H1 (cell line): ENCODE measurements at regions not wholly inside any gene's neighbourhood (a gene's known extent, or its start where the extent isn't known, plus 50 kb on each side); places are given as distances from the start of the nearest gene placed in this dataset.

ENCODE experiments used
- CTCF ChIA-PET: fragments of 300-600 bp; sonication (Branson Sonifier 250); formaldehyde crosslinking; loops from one replicate; lab custom pipeline; 2021; ENCODE audit not compliant: partially characterized antibody; lab: Charles Lee
- POLR2A ChIA-PET: fragments of 300-600 bp; sonication (Branson Sonifier 250); formaldehyde crosslinking; loops from one replicate; lab custom pipeline; 2021; ENCODE audit warnings: inconsistent platforms; ENCODE audit not compliant: partially characterized antibody; lab: Charles Lee
- DNase-seq, 2 experiments: peaks; one replicate each; pipeline versions ENCODE4 v3.0.0 to v3.0.0-alpha.2; 2010 to 2022; ENCODE audit warnings: low spot score in 2 of 2, low read depth in 1 of 2, mixed read lengths in 1 of 2
- FAIRE-seq: peaks from 2 replicates; lab custom pipeline; 2011; peaks lifted over from hg19 to GRCh38; lab: Jason Lieb, UNC
- H2AFZ ChIP-seq: 2 replicates; pipeline ENCODE4 v1.8.1; 2012; ENCODE audit warnings: low read length, inconsistent platforms
- H2AK5ac ChIP-seq: 2 replicates; pipeline ENCODE4 v1.6.1; 2013; ENCODE audit warnings: low read depth, low read length
- H2BK120ac ChIP-seq: replicated peaks from 2 replicates; pipeline ENCODE3; 2013; ENCODE audit warnings: low read depth, low read length, inconsistent platforms
- H2BK12ac ChIP-seq: 2 replicates; pipeline ENCODE4 v1.6.1; 2013; ENCODE audit warnings: low read depth, low read length
- H2BK15ac ChIP-seq: 2 replicates; pipeline ENCODE4 v1.6.1; 2013; ENCODE audit warnings: low read length
- H2BK20ac ChIP-seq: 2 replicates; pipeline ENCODE4 v1.6.1; 2013; ENCODE audit warnings: low read length
- H2BK5ac ChIP-seq: 2 replicates; pipeline ENCODE4 v1.6.1; 2013; ENCODE audit warnings: low read depth, low read length
- H3K14ac ChIP-seq: 2 replicates; pipeline ENCODE4 v1.6.1; 2013; ENCODE audit warnings: inconsistent platforms; ENCODE audit not compliant: insufficient read length
- H3K18ac ChIP-seq: 2 replicates; pipeline ENCODE4 v1.6.1; 2013; ENCODE audit warnings: low read length; ENCODE audit errors: extremely low read depth
- H3K23ac ChIP-seq: 2 replicates; pipeline ENCODE4 v1.6.1; 2013; ENCODE audit warnings: inconsistent platforms; ENCODE audit not compliant: insufficient read length
- H3K23me2 ChIP-seq: 2 replicates; pipeline ENCODE4 v1.6.1; 2013; ENCODE audit warnings: low read depth, low read length
- H3K27ac ChIP-seq: 2 replicates; pipeline ENCODE4 v1.6.1; 2011; ENCODE audit warnings: low read depth, low read length, inconsistent platforms
- H3K27me3 ChIP-seq, 4 experiments: replicated peaks in 1 of 4; 1 replicate in 1 of 4; 2 replicates in 3 of 4; pipeline versions ENCODE4 v1.6.1 to v1.8.1; 2011 to 2013; ENCODE audit warnings: low read length in 3 of 4, mild to moderate bottlenecking in 3 of 4, inconsistent platforms in 2 of 4, mixed read lengths in 2 of 4, moderate library complexity in 1 of 4; ENCODE audit not compliant: control insufficient read depth in 3 of 4, insufficient read depth in 3 of 4; ENCODE audit errors: extremely low read depth in 1 of 4
- H3K36me3 ChIP-seq, 4 experiments: 2 replicates each; pipeline versions ENCODE4 v1.6.1 to v1.8.1; 2011 to 2013; ENCODE audit warnings: mild to moderate bottlenecking in 4 of 4, low read length in 3 of 4, moderate library complexity in 2 of 4, control low read depth in 1 of 4, inconsistent platforms in 1 of 4; ENCODE audit not compliant: insufficient read depth in 4 of 4, control insufficient read depth in 2 of 4
- H3K4ac ChIP-seq: replicated peaks from 2 replicates; pipeline ENCODE3; 2013; ENCODE audit warnings: low read length, low read depth, mixed read lengths, inconsistent platforms; ENCODE audit not compliant: insufficient read length
- H3K4me1 ChIP-seq, 4 experiments: replicated peaks in 1 of 4; 1 replicate in 1 of 4; 2 replicates in 3 of 4; pipeline versions ENCODE4 v1.6.1 to v1.8.1; 2011 to 2013; ENCODE audit warnings: low read length in 3 of 4, inconsistent platforms in 2 of 4, mixed read lengths in 1 of 4; ENCODE audit not compliant: insufficient read depth in 4 of 4, control insufficient read depth in 3 of 4
- H3K4me2 ChIP-seq, 2 experiments: 2 replicates each; pipeline versions ENCODE4 v1.6.1 to v1.8.1; 2011 to 2013; ENCODE audit warnings: low read depth in 2 of 2, low read length in 2 of 2, control low read depth in 1 of 2, inconsistent platforms in 1 of 2, mild to moderate bottlenecking in 1 of 2; ENCODE audit not compliant: insufficient read depth in 1 of 2
- H3K4me3 ChIP-seq, 4 experiments: fragments of 200-600, 300-600 bp in 1 of 4; sonication (generic), shearing (Covaris generic), sonication (Bioruptor Twin) in 1 of 4; 2 replicates each; pipeline versions ENCODE4 v1.5.1 to v1.8.1; 2011 to 2016; ENCODE audit warnings: low read length in 4 of 4, low read depth in 3 of 4, control low read depth in 2 of 4, inconsistent platforms in 2 of 4, mild to moderate bottlenecking in 2 of 4, mixed read lengths in 1 of 4, moderate library complexity in 1 of 4; ENCODE audit not compliant: insufficient read depth in 2 of 4; ENCODE audit errors: extremely low read depth in 1 of 4
- H3K56ac ChIP-seq: replicated peaks from 2 replicates; pipeline ENCODE3; 2013; ENCODE audit warnings: low read depth, mild to moderate bottlenecking, mixed read lengths, low read length, inconsistent platforms; ENCODE audit not compliant: insufficient read length
- H3K79me1 ChIP-seq: 2 replicates; pipeline ENCODE4 v1.6.1; 2013; ENCODE audit warnings: low read depth, low read length, control low read depth
- H3K79me2 ChIP-seq, 2 experiments: 2 replicates each; pipeline versions ENCODE4 v1.6.1 to v1.8.1; 2012 to 2013; ENCODE audit warnings: low read length in 2 of 2, mild to moderate bottlenecking in 2 of 2, inconsistent platforms in 1 of 2; ENCODE audit not compliant: insufficient read depth in 2 of 2, control insufficient read depth in 1 of 2
- H3K9ac ChIP-seq, 4 experiments: replicated peaks in 1 of 4; 1 replicate in 1 of 4; 2 replicates in 3 of 4; pipeline versions ENCODE4 v1.6.1 to v1.8.1; 2011 to 2013; ENCODE audit warnings: low read depth in 3 of 4, low read length in 3 of 4, control low read depth in 2 of 4, mild to moderate bottlenecking in 2 of 4, moderate library complexity in 2 of 4, inconsistent platforms in 1 of 4; ENCODE audit errors: extremely low read depth in 1 of 4
- H3K9me3 ChIP-seq, 2 experiments: 2 replicates each; pipeline versions ENCODE4 v1.6.1 to v1.8.1; 2012 to 2013; ENCODE audit warnings: mild to moderate bottlenecking in 2 of 2, moderate library complexity in 2 of 2, control low read depth in 1 of 2, inconsistent platforms in 1 of 2, low read depth in 1 of 2, low read length in 1 of 2, mixed read lengths in 1 of 2; ENCODE audit not compliant: insufficient read depth in 2 of 2
- H4K20me1 ChIP-seq, 2 experiments: replicated peaks in 1 of 2; 2 replicates each; pipeline versions ENCODE3 to v1.8.1; 2011 to 2013; ENCODE audit warnings: inconsistent platforms in 2 of 2, low read length in 2 of 2, mild to moderate bottlenecking in 1 of 2; ENCODE audit not compliant: insufficient read depth in 2 of 2, control insufficient read depth in 1 of 2
- H4K5ac ChIP-seq: 2 replicates; pipeline ENCODE4 v1.6.1; 2013; ENCODE audit warnings: low read length, low read depth, mixed read lengths, inconsistent platforms; ENCODE audit not compliant: insufficient read length
- H4K8ac ChIP-seq: 2 replicates; pipeline ENCODE4 v1.8.0; 2013; ENCODE audit warnings: mild to moderate bottlenecking, moderate library complexity, low read length, inconsistent platforms; ENCODE audit not compliant: insufficient read depth; ENCODE audit errors: extremely low read depth
- H4K91ac ChIP-seq: replicated peaks from 2 replicates; pipeline ENCODE3; 2013; ENCODE audit warnings: low read length, mixed read lengths, inconsistent platforms; ENCODE audit not compliant: insufficient read length
- BRCA1 ChIP-seq: IDR thresholded peaks from 2 replicates; pipeline ENCODE4 v1.6.1; 2012; ENCODE audit warnings: low read depth, low read length, improper control_type of control experiment
- CHD1 ChIP-seq: IDR thresholded peaks from 2 replicates; pipeline ENCODE4 v1.6.1; 2012; ENCODE audit warnings: low read depth, low read length, improper control_type of control experiment
- CHD2 ChIP-seq: IDR thresholded peaks from 2 replicates; pipeline ENCODE4 v1.6.1; 2012; ENCODE audit warnings: low read length, improper control_type of control experiment
- EGR1 ChIP-seq: IDR thresholded peaks from 2 replicates; pipeline ENCODE4 v1.6.1; 2011; ENCODE audit warnings: low read depth, low read length, borderline replicate concordance
- FOSL1 ChIP-seq: IDR thresholded peaks from 2 replicates; pipeline ENCODE4 v1.6.1; 2011; ENCODE audit warnings: mild to moderate bottlenecking, low read depth, low read length, moderate library complexity; ENCODE audit not compliant: insufficient read depth
- GABPA ChIP-seq: IDR thresholded peaks from 2 replicates; pipeline ENCODE4 v1.6.1; 2011; ENCODE audit warnings: mild to moderate bottlenecking, low read length, moderate library complexity, borderline replicate concordance; ENCODE audit not compliant: insufficient read depth
- KDM1A ChIP-seq: fragments of 200-600, 300-600 bp; sonication (generic); IDR thresholded peaks from 2 replicates; pipeline ENCODE4 v1.7.1; 2016; ENCODE audit warnings: mild to moderate bottlenecking, low read length, borderline replicate concordance
- KDM4A ChIP-seq: IDR thresholded peaks from one replicate; pipeline ENCODE4 v1.7.1; 2012; ENCODE audit warnings: low read depth, mild to moderate bottlenecking, moderate library complexity, low read length, inconsistent platforms; ENCODE audit not compliant: severe bottlenecking
- POLR2AphosphoS5 ChIP-seq: IDR thresholded peaks from 2 replicates; pipeline ENCODE4 v1.6.1; 2011; ENCODE audit warnings: low read depth, low read length
- POU5F1 ChIP-seq: IDR thresholded peaks from 2 replicates; pipeline ENCODE4 v1.6.1; 2011; ENCODE audit warnings: low read depth, mild to moderate bottlenecking, low read length, moderate library complexity
- SAP30 ChIP-seq: fragments of 300-600 bp; sonication (generic); IDR thresholded peaks from 2 replicates; pipeline ENCODE4 v1.7.1; 2012; ENCODE audit warnings: low read length, moderate library complexity, mild to moderate bottlenecking, inconsistent platforms; ENCODE audit not compliant: insufficient read depth, insufficient replicate concordance
- TAF7 ChIP-seq: optimal IDR thresholded peaks from 2 replicates; pipeline ENCODE3; 2011; ENCODE audit warnings: low read depth, mild to moderate bottlenecking, inconsistent platforms, low read length, moderate library complexity, borderline replicate concordance
- TBP ChIP-seq: IDR thresholded peaks from 2 replicates; pipeline ENCODE4 v1.6.1; 2011; ENCODE audit warnings: low read depth, low read length, improper control_type of control experiment
- TCF12 ChIP-seq: IDR thresholded peaks from 2 replicates; pipeline ENCODE4 v1.6.1; 2011; ENCODE audit warnings: low read depth, mild to moderate bottlenecking, low read length
- WGBS, 2 experiments: shearing (Covaris generic) in 1 of 2; methylation state at CpG; one replicate each; pipeline versions ENCODE4 v1.1.6 to v1.1.7; 2013 to 2015; ENCODE audit warnings: low lambda C conversion rate in 2 of 2, mixed read lengths in 2 of 2, inconsistent platforms in 1 of 2, low coverage in 1 of 2, missing lambda C conversion rate in 1 of 2; ENCODE audit not compliant: insufficient replicate concordance in 2 of 2, insufficient coverage in 1 of 2, insufficient read length in 1 of 2; ENCODE audit errors: extremely low coverage in 1 of 2, missing lambda C conversion rate in 1 of 2; 5-methylcytosine and 5-hydroxymethylcytosine counted together
- TF ChIP-seq, protein P1 (sequence below): IDR thresholded peaks from 2 replicates; pipeline ENCODE4 v1.6.1; 2012; ENCODE audit warnings: inconsistent platforms

GRCh38 chr22:48224332-48224731 lies 1461.9 kb downstream of the TBC1D22A start:
- CTCF ChIA-PET = interaction anchor here (1.7 kb wide), 1 partner anchor 14 kb away, joined by 4 read pairs; no protein-coding TSS in a partner anchor
- FAIRE-seq = no peak

More at GRCh38 chr22:48224332-48224731, 1461.9 kb downstream of the TBC1D22A start:
- no peak overlapping the region for H3K56ac ChIP-seq
- no peak overlapping the region for H2BK15ac ChIP-seq
- no peak overlapping the region for H2AFZ ChIP-seq
- no peak for DNase-seq
- H2BK20ac ChIP-seq = no peak overlapping the region
- no peak overlapping the region for H3K9ac ChIP-seq
- no peak overlapping the region for H3K4me2 ChIP-seq
- no peak overlapping the region for H2BK120ac ChIP-seq
- no peak overlapping the region for H3K4ac ChIP-seq
- no peaks in the 10 kb centered on the region for H3K27me3 ChIP-seq
- H3K9me3 ChIP-seq = no peaks in the 10 kb centered on the region
- no peaks in the 10 kb centered on the region for H3K23me2 ChIP-seq
- no peaks in the 10 kb centered on the region for H4K20me1 ChIP-seq
- H3K23ac ChIP-seq = no peak overlapping the region
- H3K79me1 ChIP-seq = no peaks in the 10 kb centered on the region
- H4K91ac ChIP-seq = no peak overlapping the region
- WGBS, 2 experiments = 93% methylated on average over 5 of the region's 5 CpGs; no CpG with 5 or more reads in 1 of the 2 experiments
- no peak overlapping the region for H3K18ac ChIP-seq
- H4K8ac ChIP-seq = no peak overlapping the region
- POLR2A ChIA-PET = no interaction called here
- H3K27ac ChIP-seq = no peak overlapping the region
- H2BK5ac ChIP-seq = no peak overlapping the region
- H3K4me3 ChIP-seq = no peak overlapping the region
- H2AK5ac ChIP-seq = no peak overlapping the region
- H3K4me1 ChIP-seq = no peaks in the 10 kb centered on the region
- TF ChIP-seq TCF12 (no peak), EGR1 (no peak), KDM4A (no peak), CHD1 (no peak), TBP (no peak), POU5F1 (no peak), FOSL1 (no peak), SAP30 (no peak), BRCA1 (no peak), TAF7 (no peak), CHD2 (no peak), KDM1A (no peak), POLR2AphosphoS5 (no peak), GABPA (no peak)
- TF ChIP-seq, protein P1, sequence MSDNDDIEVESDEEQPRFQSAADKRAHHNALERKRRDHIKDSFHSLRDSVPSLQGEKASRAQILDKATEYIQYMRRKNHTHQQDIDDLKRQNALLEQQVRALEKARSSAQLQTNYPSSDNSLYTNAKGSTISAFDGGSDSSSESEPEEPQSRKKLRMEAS = no peak
- H3K79me2 ChIP-seq = no peaks in the 10 kb centered on the region
- no peak overlapping the region for H2BK12ac ChIP-seq
- H3K36me3 ChIP-seq = no peaks in the 10 kb centered on the region
- H3K14ac ChIP-seq = no peak overlapping the region
- H4K5ac ChIP-seq = no peak overlapping the region
